Cardiac septum (tissue), 1 donor: ENCODE measurements at regions not wholly inside any gene's neighbourhood (a gene's known extent, or its start where the extent isn't known, plus 50 kb on each side); places are given as distances from the start of the nearest gene placed in this dataset.

ENCODE experiments used
- DNase-seq: peaks from one replicate; pipeline ENCODE4 v3.0.0-alpha.2; 2020; ENCODE audit warnings: low spot score
- intact Hi-C: fragments of 100-400 bp; cut with DNase I; formaldehyde crosslinking; loops from one replicate; pipeline ENCODE4 v1.14.0; 2022
- donor health status: DM: no; HTN: no; CAD: no.

- no peak for DNase-seq
- intact Hi-C loops: no loop called here
These were observed 207.3 kb upstream of the MTNR1B start for GRCh38 chr11:92762121-92762540.

GRCh38 chr11:92763336-92763735, 206.1 kb upstream of the MTNR1B start:
- intact Hi-C loops: no loop called here
- DNase-seq: no peak

GRCh38 chr11:92764128-92764527, 205.3 kb upstream of the MTNR1B start:
- DNase-seq: no peak
- intact Hi-C loops: no loop called here

GRCh38 chr11:92765082-92765840, 204.2 kb upstream of the MTNR1B start:
- DNase-seq: no peak
- intact Hi-C loops: no loop called here

- intact Hi-C loops: no loop called here
- no peak for DNase-seq
These were observed 203.5 kb upstream of the MTNR1B start for GRCh38 chr11:92765965-92766371.

GRCh38 chr11:92766698-92767097, 202.8 kb upstream of the MTNR1B start:
- no peak for DNase-seq
- intact Hi-C loops: no loop called here

GRCh38 chr11:92767416-92767815, 202.0 kb upstream of the MTNR1B start:
- DNase-seq: no peak
- intact Hi-C loops: no loop called here

GRCh38 chr11:92768121-92768840, 201.2 kb upstream of the MTNR1B start:
- no peak for DNase-seq
- intact Hi-C loops: no loop called here

GRCh38 chr11:92769112-92769511, 200.3 kb upstream of the MTNR1B start:
- intact Hi-C loops: no loop called here
- no peak for DNase-seq

GRCh38 chr11:92770419-92770818, 199.0 kb upstream of the MTNR1B start:
- intact Hi-C loops: loop anchor here (5.0 kb wide), 1 partner anchor 63 kb away; no protein-coding TSS in a partner anchor
- no peak for DNase-seq

GRCh38 chr11:92770981-92771380, 198.5 kb upstream of the MTNR1B start:
- DNase-seq: no peak

GRCh38 chr11:92771701-92772100, 197.8 kb upstream of the MTNR1B start:
- DNase-seq: no peak
- intact Hi-C loops: loop anchor here (5.0 kb wide), 1 partner anchor 64 kb away; no protein-coding TSS in a partner anchor

More at GRCh38 chr11:92770981-92771380, 198.5 kb upstream of the MTNR1B start:
- intact Hi-C loops: loop anchor here (5.0 kb wide), 1 partner anchor 64 kb away; no protein-coding TSS in a partner anchor

- intact Hi-C loops: no loop called here
These were observed 194.3 kb upstream of the MTNR1B start for GRCh38 chr11:92775003-92775676.

GRCh38 chr11:92776676-92777075, 192.8 kb upstream of the MTNR1B start:
- no peak for DNase-seq

More at GRCh38 chr11:92775003-92775676, 194.3 kb upstream of the MTNR1B start:
- no peak for DNase-seq

GRCh38 chr11:92779746-92780145, 189.7 kb upstream of the MTNR1B start:
- intact Hi-C loops: no loop called here

More at GRCh38 chr11:92776676-92777075, 192.8 kb upstream of the MTNR1B start:
- intact Hi-C loops: no loop called here

GRCh38 chr11:92781151-92781550, 188.3 kb upstream of the MTNR1B start:
- no peak for DNase-seq
- intact Hi-C loops: no loop called here

More at GRCh38 chr11:92779746-92780145, 189.7 kb upstream of the MTNR1B start:
- no peak for DNase-seq

- intact Hi-C loops: no loop called here
- no peak for DNase-seq
These were observed 186.6 kb upstream of the MTNR1B start for GRCh38 chr11:92782806-92783205.

GRCh38 chr11:92784331-92784730, 185.1 kb upstream of the MTNR1B start:
- DNase-seq: no peak
- intact Hi-C loops: no loop called here

GRCh38 chr11:92787638-92788037, 181.8 kb upstream of the MTNR1B start:
- no peak for DNase-seq
- intact Hi-C loops: no loop called here

- no peak for DNase-seq
- intact Hi-C loops: no loop called here
These were observed 179.7 kb upstream of the MTNR1B start for GRCh38 chr11:92789761-92790160.
